ENCODE measurements at regions not wholly inside any gene's neighbourhood (a gene's known extent, or its start where the extent isn't known, plus 50 kb on each side); places are given as distances from the start of the nearest gene placed in this dataset.

DNA sequence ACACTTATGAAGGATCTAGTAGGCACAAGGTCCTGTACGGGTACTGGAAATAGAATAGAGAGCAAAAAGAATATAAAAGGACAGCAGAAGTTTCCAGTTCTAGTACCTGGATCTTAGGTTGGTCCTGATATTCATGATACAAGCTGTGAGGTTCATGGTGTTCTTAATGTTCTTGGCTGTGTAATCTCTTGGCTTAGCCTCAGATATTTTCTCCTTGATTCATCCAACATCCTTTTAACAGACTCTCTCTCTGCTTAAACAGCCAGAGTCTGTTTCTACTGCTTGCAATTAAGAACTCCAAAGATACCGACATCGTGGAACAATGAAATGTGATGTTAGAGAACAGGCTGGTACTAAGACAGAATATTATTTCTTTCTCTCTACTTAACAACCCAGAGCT, 49.9 kb downstream of the CNTN3 start:
- DNase-seq: no peak

DNA sequence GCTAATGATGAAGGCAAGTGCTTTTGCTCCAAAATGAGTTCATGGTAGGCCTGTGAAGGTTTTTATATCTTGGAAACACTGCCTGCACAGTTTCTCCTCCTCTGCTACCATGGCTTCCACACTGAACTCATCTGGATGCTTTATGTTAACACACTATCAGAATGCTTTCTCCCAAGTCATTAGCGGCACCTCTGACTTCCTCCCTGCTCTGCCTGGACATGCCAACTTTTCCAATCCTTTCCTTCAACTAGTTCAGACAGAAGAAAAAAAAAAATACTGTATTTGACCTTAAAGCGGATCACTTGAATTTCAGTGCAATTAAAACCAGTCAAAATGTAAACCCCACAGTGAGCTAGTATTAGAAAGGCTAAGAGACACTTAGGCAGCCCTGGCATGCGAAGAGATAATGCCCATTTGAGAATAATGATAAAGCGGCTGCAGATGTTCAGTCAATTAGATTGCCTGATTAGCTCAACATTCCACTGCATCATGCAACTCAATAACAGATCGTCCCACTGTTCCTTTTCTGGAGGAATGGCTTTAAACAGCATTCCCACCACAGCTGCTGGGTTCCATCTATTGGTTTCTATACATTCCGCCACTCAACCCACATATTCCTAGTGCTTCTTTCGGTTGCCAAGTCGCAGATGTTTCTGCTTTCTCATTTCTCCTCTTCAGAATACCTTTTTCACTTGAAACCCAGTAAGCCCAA, 51.7 kb downstream of the CNTN3 start:
- no peak for DNase-seq

DNA sequence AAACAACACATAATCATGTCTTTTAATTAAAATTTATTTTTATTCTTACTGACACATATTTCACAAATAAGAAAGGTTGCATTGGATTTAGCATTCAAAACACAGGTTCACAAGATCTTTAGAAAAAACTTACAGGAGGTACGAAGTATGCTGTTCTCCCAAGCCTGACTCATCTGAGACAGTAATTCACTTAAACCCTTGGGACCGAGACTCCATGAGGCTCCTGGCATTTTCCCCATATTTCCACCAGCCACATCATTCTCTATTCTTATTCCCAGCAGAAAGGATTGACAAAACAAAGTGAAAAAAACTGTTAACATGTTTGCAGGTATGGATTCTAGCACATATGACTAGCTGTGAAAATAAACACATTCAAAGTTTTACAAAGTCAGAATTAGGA, 52.6 kb downstream of the CNTN3 start:
- DNase-seq: no peak

DNA sequence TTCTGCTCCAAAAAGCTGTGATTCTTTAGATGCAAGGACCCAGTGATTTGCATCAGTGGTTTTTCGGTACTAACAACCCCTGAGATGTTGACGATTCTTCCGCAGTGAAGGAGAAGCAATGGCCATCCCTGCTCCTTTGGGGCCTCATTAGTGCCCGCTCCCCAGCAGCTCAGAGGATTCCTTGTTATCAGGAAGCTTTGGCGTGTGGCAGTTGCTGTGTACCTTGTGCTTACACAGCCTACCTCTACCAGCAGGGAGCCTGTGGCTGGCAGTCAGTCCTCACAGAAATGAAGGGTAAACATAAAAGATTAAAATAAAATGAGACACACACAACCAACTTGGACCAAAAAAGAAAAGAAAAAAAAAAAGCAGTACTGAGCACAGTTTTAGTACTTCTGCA, 55.2 kb downstream of the CNTN3 start:
- no peak for DNase-seq

DNA sequence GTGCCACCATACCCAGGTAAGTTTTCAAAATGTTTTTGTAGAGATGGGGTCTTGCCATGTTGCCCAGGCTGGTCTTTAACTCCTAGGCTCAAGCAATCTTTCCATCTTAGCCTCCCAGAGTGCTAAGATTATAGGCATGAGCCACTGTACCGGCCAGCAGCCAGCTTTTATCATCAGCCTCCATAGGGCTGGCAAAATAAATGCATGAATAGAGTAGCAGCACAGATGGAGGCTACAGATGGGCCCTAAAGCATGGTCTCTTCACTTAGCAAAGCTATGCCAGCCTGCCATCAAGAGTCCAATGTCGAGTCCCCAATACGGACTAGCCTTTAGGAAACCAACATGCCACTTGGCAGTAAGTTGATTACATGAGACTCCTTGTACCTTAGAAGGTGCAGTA, 63.8 kb downstream of the CNTN3 start:
- DNase-seq: no peak

DNA sequence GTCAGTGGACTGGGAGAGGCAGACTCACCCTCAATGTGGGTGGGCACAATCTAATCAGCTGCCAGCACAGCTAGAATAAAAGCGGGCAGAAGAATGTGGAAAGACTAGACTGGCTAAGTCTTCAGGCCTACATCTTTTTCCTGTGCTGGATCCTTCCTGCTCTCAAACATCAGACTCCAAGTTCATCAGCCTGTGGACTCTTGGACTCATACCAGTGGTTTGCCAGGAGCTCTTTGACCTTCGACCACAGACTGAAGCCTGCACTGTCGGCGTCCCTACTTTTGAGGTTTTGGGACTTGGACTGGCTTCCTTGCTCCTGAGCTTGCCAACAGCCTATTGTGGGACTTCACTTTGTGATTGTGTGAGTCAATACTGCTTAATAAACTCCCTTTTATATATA, 68.0 kb downstream of the CNTN3 start:
- no peak for DNase-seq

DNA sequence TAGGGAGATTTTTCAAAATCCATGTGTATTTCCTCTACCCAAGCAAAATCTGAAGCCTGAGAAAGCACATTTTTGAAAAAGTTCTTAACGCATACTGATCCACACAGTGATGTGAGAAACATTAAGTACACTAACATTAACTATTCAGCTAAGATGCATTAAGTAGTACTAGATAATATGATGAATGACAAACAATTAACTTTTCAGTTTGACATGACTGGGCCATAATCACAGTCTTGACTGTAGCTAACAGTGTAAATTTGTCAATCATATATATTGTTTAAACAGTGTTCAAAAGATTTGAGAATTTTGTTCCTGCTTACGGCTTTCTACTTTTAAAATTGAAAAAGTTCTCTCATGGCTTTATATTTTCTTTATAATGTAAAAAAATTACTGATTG, 72.0 kb downstream of the CNTN3 start:
- no peak for DNase-seq

DNA sequence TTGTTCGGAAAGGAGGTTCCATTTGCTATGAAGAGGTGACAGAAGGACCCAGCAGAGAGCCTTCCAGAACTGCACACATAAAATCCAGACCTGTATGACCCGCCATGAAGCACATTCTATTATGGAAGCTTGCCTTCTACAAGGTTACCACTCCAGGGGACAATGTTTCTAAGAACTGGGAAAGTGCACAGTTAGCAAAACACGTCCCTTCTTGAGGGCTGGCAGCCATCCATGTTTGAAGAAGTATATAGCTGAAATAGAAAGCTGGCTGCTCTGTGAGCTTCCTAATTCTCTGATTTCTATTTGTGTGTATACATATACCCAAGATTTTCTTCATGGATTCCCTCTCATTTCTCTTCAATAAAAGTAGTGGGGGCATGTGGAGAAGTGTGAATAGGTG, 74.6 kb downstream of the CNTN3 start:
- DNase-seq: no peak

DNA sequence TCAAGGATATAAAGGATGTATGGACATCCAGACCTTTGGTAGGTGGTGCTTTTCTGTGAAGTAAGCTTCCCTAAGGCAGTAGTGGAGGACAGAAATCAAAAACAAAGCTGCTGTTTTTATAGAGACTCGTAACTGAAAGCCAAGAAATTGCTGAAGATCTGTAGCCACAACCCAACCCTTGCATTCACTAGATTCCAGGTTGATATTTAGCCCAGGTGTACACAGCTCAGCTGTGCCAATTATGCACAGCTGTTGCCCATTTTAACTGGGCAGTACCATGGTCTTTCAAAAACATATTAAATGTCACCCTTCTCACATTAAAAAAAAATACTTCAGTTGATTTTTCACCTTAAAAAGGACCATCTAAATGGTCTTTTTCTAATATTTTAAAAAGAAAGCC, 75.8 kb downstream of the CNTN3 start:
- DNase-seq: no peak

DNA sequence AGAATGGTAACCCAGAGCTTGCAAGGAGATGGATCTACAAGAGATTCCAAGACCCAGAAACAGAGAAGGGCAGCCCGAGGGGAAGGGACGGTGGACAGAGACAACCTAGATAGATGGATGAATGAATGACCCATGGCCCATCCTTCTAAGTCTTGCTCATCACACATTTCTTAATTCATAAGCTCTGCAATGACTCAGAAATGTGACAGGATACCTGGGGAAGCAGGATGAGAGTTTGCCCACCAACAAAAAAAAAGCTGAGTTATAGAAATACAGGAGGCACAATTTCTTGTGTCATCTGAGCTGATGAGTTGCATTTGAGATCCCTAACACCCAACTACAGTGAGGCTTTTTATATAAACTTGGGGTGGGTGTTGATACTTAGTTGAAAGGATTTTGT, 76.6 kb downstream of the CNTN3 start:
- DNase-seq: no peak

DNA sequence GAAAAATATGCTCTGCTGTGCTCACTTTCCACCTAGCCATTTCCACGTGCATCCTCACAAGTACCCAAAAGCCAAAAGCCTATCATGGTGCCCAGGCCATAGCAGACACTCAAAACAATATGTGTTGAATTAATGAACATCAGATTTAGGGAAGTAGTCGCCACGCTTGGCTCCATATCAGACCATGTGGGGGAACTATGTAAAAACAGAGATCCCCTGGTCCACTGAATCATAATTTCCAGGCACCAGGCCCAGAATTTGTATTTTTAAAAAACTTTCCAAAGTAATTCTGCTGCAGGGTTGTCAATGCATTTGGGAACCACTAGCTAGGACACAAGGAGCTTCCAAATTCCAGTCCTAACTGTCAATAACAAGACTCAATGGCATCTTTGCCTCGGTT, 77.3 kb downstream of the CNTN3 start:
- no peak for DNase-seq

DNA sequence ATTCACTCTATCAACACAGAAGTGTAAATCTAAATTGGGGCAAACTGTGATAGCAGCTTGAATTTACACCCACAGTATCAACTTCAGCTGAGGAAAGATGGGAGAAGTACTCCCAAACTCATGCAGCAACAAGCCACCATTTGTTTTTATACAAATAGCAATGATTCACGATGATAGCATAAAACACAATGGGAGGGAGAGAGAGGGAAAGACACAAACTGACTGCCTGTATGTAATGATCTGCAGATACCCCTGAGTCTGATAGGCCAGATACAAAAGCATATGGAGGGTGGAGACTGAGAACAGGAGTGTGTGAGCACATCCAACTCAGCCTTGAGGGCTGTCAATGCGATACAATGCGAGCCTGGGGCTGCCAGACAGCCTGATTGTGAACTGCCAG, 79.2 kb downstream of the CNTN3 start:
- DNase-seq: no peak

DNA sequence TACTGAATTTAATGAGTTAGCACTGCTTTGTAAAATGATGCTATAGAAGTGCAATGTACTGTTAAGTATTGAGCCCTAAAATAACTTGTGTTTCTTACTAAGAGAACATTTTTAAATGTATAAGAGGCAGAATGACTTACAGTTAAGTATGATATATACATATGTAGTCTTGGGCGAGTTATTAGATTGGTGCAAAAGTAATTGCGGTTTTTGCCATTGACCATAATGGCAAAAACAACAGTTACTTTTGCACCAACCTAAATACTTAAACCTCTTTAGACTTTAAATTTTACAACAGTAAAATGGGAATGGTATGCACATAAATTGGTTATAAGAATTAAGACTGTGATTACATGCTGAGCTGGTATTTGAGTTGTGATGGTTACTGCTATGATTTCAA, 79.8 kb downstream of the CNTN3 start:
- no peak for DNase-seq

DNA sequence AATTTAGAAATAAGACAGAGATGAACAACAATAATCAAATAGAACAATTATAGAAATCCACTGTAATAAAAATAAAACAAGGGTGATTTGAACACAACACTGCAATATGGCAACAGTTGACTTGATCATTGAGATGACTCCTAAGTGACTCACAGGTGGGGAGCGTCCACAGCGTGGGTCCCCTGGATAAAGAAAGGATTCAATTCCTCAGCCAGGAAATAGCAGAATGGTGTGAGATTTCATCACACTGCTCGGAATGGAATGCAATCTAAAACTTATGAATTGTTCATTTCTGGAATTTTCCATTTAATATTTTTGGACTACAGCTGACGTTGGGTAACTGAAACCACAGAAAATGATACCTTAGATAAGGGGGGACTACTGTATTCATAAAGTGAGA, 82.0 kb downstream of the CNTN3 start:
- DNase-seq: no peak

DNA sequence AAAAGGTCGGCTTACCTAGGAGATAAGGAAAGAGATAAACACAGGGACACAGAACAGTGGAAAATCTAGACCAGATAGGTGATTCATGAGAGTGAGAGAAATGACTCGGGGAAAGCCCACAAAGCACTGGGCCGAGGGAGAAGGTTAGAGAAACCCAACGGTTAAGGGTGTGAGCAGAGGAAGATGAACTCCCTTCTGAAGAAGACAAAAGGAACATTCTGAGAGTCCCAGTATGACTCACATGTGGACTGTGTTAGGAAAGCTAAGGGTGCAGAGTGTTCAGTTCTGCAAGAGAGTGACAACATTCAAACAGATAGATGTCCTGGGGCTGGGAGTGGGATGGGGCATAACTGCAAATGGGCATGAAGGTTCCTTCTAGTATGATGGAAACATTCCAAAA, 83.0 kb downstream of the CNTN3 start:
- no peak for DNase-seq

DNA sequence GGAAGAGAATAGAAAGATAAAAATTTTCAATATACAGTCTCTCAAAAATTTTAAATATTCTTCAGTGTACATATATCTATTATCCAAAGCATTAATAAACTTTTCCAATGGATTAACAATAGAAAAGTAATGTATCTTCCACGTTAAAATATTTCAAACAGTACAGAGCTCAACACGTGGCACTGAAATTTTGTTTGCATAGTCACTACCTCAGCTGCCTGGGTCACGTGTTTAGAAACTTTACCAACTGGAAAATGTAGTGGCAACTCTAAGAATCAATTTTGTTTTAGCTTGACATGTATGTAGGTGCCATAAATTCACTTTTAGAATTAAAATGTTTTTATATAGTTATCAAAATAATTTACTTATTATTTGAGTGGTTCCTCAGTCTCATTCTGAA, 85.3 kb downstream of the CNTN3 start:
- no peak for DNase-seq

DNA sequence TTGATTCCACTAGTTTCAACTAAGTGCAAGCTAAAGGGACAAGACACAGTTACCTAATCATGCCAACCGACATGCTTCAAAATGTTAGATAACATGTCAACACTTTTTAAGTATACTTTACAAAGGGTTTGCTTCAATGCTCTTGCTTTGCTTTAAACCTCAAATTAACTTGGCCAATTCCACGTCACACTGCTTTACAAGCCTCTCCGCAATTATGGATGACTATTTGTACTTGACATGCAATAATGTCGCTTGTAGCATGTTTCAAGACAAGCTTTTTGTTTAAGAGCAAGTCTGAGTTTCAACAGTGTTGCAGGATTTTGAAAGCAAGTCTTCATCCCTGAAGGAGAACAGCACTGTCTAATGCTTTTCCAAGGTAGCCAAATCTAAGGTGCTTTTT, 86.9 kb downstream of the CNTN3 start:
- DNase-seq: no peak

DNA sequence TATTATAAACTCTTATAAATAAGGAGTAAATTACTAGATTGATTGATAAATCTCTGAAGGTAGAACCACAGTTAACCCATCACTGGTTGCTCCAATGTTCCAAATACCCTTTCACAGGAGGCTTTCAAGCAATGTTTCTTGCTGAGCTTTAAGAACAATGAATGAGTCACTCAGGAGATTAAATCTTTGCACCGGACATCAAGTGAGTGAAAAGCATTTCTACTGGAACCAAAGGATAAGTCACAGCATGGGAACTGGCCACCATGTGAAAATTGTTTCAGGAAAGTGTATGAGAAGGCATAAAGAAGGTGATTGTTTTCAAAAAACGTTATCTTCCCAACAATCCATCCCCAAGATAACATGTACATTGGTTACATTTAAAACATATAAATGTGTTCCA, 90.6 kb downstream of the CNTN3 start:
- no peak for DNase-seq

DNA sequence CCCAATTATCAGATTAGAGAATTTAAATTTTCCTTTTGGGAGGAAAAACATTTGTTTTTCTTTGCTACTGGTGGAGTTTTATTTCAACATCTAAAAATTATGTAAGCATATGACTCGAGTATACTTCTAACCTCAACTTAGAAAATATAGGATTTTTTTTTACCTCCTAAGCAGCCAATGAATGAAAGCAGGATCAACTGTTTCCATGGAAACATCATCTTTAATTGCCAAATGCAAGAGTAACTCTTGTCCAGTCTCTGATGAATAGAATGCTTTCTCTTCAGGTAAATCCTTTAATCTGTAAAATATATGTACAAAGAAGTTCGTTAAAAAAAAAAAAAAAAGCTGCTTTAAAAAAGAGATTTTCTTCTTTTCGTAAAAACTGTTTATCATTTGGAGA, 93.6 kb downstream of the CNTN3 start:
- DNase-seq: no peak

DNA sequence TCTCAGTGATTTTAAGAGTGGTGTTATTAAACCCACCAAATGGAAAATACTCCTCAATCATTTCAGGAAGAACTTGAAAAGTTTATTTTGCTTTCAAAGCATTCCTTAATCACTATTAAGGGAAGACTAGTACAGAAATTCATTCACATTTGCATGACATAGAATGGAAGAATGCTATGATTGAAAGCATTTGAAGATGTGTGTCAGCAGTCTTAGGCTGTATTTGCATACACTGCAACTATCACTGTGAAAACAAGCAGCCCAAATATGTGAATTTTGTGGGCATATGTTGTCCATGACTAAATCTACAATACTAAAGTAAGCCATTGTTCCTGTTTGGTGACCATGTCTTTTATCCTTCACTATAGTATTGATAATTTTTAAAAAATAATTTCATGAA, 95.8 kb downstream of the CNTN3 start:
- DNase-seq: no peak

DNA sequence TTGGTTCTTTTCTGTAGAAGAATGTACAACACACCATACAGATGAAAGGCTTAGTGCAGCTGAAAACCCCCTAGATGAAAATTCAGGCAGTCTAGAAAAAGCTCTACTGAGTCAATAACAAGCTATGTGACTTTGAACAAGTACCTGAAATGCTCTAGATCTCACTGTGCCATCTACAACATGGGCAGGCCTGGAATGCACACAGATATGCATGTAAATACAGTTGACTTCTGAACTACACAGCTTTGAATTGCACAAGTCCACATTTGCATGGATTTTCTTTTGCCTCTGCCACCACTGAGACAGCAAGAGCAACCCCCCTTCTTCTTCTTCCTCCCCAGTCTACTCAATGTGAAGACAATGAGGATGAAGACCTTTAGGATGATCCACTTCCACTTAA, 98.4 kb downstream of the CNTN3 start:
- DNase-seq: no peak

DNA sequence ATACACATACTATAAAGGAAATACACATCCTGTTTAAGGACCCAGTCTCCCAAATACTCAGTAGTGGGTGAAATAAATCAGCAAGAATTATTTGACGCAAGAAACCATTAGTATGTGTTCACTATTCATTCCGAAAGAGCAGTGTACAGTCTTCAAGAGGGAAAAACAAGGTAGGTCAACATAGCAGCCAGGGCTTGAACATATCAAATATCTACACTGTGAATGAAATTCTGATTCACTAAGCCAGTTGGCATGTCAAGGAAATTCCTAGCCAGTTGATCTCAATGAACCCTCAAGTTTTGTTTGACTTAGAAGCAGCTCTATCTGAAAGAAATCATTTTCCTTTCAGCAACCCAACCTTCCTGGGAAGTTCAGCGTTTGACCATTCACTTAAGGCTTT, 99.0 kb downstream of the CNTN3 start:
- no peak for DNase-seq

DNA sequence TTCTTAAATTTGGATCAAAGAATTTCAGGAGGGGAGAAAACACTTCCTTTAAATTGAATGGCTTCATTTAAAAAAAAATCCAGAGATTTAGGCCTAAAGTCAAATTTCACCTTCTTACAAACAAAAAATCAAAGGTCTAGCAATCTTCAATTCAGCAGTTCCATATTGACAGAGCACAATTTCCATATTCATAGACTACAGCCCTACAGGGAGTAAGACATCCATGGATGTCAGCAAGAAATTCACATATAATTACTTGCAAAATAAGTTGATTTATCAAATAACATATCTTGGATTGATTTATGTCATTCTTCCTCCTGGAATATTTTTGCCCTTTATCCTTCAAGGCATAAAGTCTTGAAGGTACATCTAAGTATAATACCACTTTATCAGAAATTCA, 103.4 kb downstream of the CNTN3 start:
- no peak for DNase-seq

DNA sequence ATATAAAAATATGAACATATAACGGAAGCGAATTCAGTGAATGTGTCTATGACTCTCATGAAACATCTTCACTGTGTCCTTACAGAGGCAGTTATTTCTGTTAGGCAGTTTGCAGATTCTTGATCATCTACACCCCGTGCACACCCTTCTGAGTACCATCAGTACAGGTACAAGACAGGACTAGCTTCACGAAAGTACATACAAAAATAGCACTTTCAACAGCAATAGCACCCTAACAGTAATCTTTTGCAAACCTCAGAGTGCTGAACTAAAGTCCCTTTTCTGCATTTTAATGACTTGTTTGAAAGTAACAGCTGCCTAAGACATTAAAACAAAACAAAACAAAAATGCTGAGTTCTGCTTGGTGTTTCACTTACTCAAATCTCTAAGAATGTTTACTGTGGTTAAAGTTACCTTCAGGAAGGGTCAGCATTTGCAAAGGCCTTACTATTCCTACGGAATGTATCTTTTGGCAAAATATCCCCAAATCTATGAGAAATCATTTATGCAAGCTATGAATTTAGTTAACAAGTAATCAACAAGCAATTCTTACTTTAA, 104.1 kb downstream of the CNTN3 start:
- no peak for DNase-seq

DNA sequence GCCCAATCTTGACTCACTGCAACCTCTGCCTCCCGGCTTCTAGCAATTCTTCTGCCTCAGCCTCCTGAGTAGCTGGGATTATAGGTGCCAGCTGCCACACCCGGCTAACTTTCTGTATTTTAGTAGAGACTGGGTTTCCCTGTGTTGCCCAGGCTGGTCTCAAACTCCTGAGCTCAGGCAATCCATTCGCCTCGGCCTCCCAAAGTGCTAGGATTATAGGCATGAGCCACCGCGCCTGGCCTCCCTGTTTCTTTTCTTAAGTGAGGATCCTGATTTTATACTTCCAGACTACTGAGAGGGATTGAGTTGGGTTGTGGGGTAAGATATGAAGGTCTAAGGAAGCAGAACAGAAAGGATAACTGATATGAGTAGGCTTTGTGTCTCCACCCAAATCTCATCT, 106.8 kb downstream of the CNTN3 start:
- no peak for DNase-seq

DNA sequence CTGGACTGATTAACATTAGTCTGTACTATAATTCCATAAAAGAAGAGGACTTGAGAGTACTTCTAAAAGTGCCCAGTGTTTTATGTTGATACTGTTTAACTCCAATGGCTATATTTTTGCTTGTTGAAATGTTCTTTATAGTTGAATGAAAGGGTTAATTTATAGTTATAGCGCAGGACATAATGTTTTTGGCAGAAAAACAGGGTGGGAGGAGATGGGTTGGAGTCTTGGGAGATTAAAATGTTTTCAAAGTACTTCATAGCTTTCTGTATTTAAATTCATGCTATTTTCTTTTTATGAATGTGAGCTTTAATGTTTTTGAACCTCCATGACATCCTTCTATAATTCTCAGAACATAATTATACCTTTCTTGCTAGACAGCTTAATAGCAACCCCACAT, 108.2 kb downstream of the CNTN3 start:
- no peak for DNase-seq
